Mammary epithelial cell (primary cell): ENCODE measurements at regions not wholly inside any gene's neighbourhood (a gene's known extent, or its start where the extent isn't known, plus 50 kb on each side); places are given as distances from the start of the nearest gene placed in this dataset.

ENCODE experiments used
- CTCF ChIP-seq, 2 donors: IDR thresholded peaks in 1 of 2; conservative IDR thresholded peaks in 1 of 2; 2 replicates each; pipeline ENCODE4 v1.5.1; 2011 to 2012; ENCODE audit warnings: inconsistent platforms in 2 of 2, low read length in 2 of 2, mild to moderate bottlenecking in 2 of 2, control low read depth in 1 of 2, low read depth in 1 of 2; ENCODE audit not compliant: insufficient read depth in 1 of 2; ENCODE audit errors: extremely low read depth in 1 of 2
- EZH2 ChIP-seq: IDR thresholded peaks from 2 replicates; pipeline ENCODE4 v1.6.1; 2012; ENCODE audit warnings: low read length, inconsistent platforms, borderline replicate concordance

GRCh38 chr11:134468081-134468668, 56.1 kb upstream of the B3GAT1 start:
- no peak for TF ChIP-seq CTCF (conservative IDR thresholded peaks at IDR 0.05 in 1 of 2, IDR thresholded peaks at IDR 0.05 in 1 of 2; ENCODE audit: extremely low read depth in 1 of 2, insufficient read depth in 1 of 2, low read depth in 1 of 2, low read length in 2 of 2)
- no peak for TF ChIP-seq EZH2
